ENCODE measurements at regions not wholly inside any gene's neighbourhood (a gene's known extent, or its start where the extent isn't known, plus 50 kb on each side); places are given as distances from the start of the nearest gene placed in this dataset.
"Not testable (repeated sequence)": the region's sequence is repeated elsewhere in the genome, so short reads cannot be mapped to it uniquely, and the experiment has no call there.

DNA sequence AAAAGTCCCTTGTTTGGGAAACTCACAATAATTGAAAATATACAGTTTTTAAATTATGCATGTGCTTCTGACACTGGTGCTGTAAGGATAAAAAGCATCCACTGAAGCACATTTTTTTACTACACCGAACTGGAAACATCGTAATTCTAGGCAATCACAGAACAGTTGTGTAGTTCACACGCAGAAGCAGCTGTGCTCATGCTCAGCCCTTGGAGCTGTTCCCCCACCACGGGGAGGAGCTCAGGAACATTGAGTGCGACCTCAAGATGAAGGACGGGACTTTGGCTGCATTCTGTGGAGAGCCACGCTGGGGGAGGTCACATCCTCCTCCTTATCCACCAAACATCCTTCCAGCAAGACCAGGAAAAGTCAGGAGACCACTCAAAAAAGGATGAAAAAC, 466.3 kb upstream of the CDH4 start:
- Mint-ChIP-seq H3K4me1 (ENCODE audit: unreplicated experiment) (no peaks in the 10 kb centered on the region), H3K27me3 (ENCODE audit: unreplicated experiment) (no peaks in the 10 kb centered on the region), H3K36me3 (ENCODE audit: unreplicated experiment) (no peaks in the 10 kb centered on the region), H3K4me3 (ENCODE audit: unreplicated experiment) (no peak overlapping the region), H3K27ac (ENCODE audit: unreplicated experiment) (no peak overlapping the region), H3K9me3 (ENCODE audit: unreplicated experiment) (peaks cover 8% of the 10 kb centered on the region)
- no peak for DNase-seq (ENCODE audit: extremely low spot score, unreplicated experiment)
- TF ChIP-seq, protein P1, sequence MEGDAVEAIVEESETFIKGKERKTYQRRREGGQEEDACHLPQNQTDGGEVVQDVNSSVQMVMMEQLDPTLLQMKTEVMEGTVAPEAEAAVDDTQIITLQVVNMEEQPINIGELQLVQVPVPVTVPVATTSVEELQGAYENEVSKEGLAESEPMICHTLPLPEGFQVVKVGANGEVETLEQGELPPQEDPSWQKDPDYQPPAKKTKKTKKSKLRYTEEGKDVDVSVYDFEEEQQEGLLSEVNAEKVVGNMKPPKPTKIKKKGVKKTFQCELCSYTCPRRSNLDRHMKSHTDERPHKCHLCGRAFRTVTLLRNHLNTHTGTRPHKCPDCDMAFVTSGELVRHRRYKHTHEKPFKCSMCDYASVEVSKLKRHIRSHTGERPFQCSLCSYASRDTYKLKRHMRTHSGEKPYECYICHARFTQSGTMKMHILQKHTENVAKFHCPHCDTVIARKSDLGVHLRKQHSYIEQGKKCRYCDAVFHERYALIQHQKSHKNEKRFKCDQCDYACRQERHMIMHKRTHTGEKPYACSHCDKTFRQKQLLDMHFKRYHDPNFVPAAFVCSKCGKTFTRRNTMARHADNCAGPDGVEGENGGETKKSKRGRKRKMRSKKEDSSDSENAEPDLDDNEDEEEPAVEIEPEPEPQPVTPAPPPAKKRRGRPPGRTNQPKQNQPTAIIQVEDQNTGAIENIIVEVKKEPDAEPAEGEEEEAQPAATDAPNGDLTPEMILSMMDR (IDR thresholded peaks at IDR 0.05) = no peak

GRCh38 chr20:60786686-60787217, 465.3 kb upstream of the CDH4 start:
- Mint-ChIP-seq H3K4me1 (ENCODE audit: unreplicated experiment) (no peaks in the 10 kb centered on the region), H3K9me3 (ENCODE audit: unreplicated experiment) (peaks cover 8% of the 10 kb centered on the region), H3K4me3 (ENCODE audit: unreplicated experiment) (no peak overlapping the region), H3K27me3 (ENCODE audit: unreplicated experiment) (no peaks in the 10 kb centered on the region), H3K27ac (ENCODE audit: unreplicated experiment) (no peak overlapping the region), H3K36me3 (ENCODE audit: unreplicated experiment) (no peaks in the 10 kb centered on the region)
- TF ChIP-seq, protein P1 (IDR thresholded peaks at IDR 0.05) = no peak
- no peak for DNase-seq (ENCODE audit: extremely low spot score, unreplicated experiment)

DNA sequence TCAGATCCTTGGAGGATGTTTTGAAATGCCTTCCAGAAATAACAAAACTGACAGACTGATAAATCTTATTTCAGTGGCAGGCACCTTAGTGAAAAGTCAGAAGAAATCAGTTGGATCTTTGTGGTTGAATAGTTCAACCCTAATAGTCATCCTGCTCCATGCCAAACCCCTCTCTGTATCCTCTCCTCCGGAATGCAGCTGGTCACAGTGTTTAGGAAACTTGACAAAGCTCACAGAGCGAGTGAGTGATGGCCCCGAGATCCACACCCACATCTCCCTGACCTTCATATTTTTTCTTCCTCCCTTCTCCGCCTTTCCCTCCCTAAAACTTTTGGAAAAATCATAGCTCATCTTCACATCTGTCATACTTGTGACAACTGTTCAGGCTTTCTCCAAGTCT, 464.8 kb upstream of the CDH4 start:
- no peaks in the 10 kb centered on the region for H3K27me3 Mint-ChIP-seq (ENCODE audit: unreplicated experiment)
- no peak for DNase-seq (ENCODE audit: extremely low spot score, unreplicated experiment)
- peaks cover 8% of the 10 kb centered on the region for H3K9me3 Mint-ChIP-seq (ENCODE audit: unreplicated experiment)

DNA sequence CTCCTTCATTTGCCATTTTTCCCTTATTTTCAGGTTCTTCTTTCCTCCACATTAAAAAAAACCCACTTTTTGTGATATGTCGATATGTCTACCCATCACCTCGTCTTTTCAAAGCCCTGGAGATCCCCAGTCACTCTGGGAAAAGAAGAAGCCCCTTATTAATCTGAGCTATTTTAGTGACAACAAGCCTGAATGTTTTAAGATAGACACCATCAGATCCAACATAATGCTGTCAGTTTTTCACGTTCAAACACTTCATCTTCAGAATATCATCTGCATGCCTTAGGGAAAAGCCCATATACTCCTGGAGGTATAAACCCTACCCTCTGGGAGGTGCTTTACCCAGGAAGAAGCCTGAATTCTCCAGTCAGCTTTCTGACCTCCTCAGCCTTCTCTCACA, 464.0 kb upstream of the CDH4 start:
- TF ChIP-seq, protein P1 (IDR thresholded peaks at IDR 0.05) = no peak
- Mint-ChIP-seq H3K27me3 (ENCODE audit: unreplicated experiment) (no peaks in the 10 kb centered on the region), H3K27ac (ENCODE audit: unreplicated experiment) (no peak overlapping the region), H3K9me3 (ENCODE audit: unreplicated experiment) (peaks cover 8% of the 10 kb centered on the region), H3K4me3 (ENCODE audit: unreplicated experiment) (no peak overlapping the region), H3K36me3 (ENCODE audit: unreplicated experiment) (no peaks in the 10 kb centered on the region), H3K4me1 (ENCODE audit: unreplicated experiment) (no peaks in the 10 kb centered on the region)
- no peak for DNase-seq (ENCODE audit: extremely low spot score, unreplicated experiment)

More for the DNA sequence above, 464.8 kb upstream of the CDH4 start:
- TF ChIP-seq, protein P1 (IDR thresholded peaks at IDR 0.05) = no peak
- Mint-ChIP-seq H3K27ac (ENCODE audit: unreplicated experiment) (no peak overlapping the region), H3K4me3 (ENCODE audit: unreplicated experiment) (no peak overlapping the region), H3K4me1 (ENCODE audit: unreplicated experiment) (no peaks in the 10 kb centered on the region), H3K36me3 (ENCODE audit: unreplicated experiment) (no peaks in the 10 kb centered on the region)

DNA sequence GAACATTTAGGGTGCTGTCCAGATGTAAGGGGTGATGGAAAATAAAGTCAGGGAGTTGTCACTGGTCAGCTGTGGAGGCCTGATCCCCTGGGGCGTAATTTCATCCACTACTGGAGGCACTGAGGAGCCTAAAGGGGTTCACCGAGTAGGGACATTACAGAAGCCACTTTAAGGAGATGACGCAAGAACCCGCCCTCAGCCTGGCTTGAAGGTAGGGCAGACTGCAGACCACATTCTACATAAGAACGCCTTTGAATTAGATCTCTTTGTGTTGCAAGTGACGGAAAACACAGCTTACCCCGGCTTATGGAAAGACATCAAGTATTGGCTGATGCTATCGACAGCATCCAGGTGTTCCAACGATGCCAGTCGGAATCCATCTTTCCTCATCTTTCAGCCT, 462.7 kb upstream of the CDH4 start:
- Mint-ChIP-seq H3K27ac (ENCODE audit: unreplicated experiment) (no peak overlapping the region), H3K4me3 (ENCODE audit: unreplicated experiment) (no peak overlapping the region), H3K4me1 (ENCODE audit: unreplicated experiment) (no peaks in the 10 kb centered on the region), H3K9me3 (ENCODE audit: unreplicated experiment) (peaks cover 8% of the 10 kb centered on the region), H3K36me3 (ENCODE audit: unreplicated experiment) (no peaks in the 10 kb centered on the region), H3K27me3 (ENCODE audit: unreplicated experiment) (no peaks in the 10 kb centered on the region)
- TF ChIP-seq, protein P1 (IDR thresholded peaks at IDR 0.05) = no peak
- DNase-seq (ENCODE audit: extremely low spot score, unreplicated experiment) = no peak

DNA sequence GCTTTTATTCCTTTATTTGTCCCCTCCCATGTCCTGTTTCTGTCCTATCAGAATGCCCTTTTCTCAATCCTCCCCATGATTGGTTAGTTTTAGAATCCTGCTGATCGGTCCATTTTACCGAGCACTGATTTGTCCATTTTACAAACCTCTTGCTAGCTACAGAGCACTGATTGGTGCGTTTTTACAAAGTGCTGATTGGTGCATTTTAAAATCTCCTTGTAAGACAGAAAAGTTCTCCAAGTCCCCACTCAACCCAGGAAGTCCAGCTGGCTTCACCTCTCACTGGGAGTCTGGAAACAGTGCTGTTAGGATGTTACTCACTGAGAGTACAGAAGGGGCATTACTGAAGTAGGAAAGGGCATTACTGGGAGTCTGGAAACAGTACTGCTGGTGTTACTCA, 461.7 kb upstream of the CDH4 start:
- not testable (repeated sequence) for H3K27me3 Mint-ChIP-seq (ENCODE audit: unreplicated experiment); DNase-seq (ENCODE audit: extremely low spot score, unreplicated experiment); H3K27ac Mint-ChIP-seq (ENCODE audit: unreplicated experiment); H3K4me3 Mint-ChIP-seq (ENCODE audit: unreplicated experiment); H3K4me1 Mint-ChIP-seq (ENCODE audit: unreplicated experiment); H3K36me3 Mint-ChIP-seq (ENCODE audit: unreplicated experiment)
- peaks cover 15% of the 10 kb centered on the region for H3K9me3 Mint-ChIP-seq (ENCODE audit: unreplicated experiment)
